GM19324 (cell line): ENCODE measurements at regions not wholly inside any gene's neighbourhood (a gene's known extent, or its start where the extent isn't known, plus 50 kb on each side); places are given as distances from the start of the nearest gene placed in this dataset.
"Not testable (repeated sequence)": the region's sequence is repeated elsewhere in the genome, so short reads cannot be mapped to it uniquely, and the experiment has no call there.

ENCODE experiments used
- ATAC-seq: cut with Tn5 transposase; IDR thresholded peaks from one replicate; pipeline ENCODE4 v1.9.1; 2021; ENCODE audit warnings: mild to moderate bottlenecking, moderate library complexity; ENCODE audit not compliant: unreplicated experiment, low FRiP score

GRCh38 chr4:66357316-66357715 lies 687.0 kb upstream of the EPHA5 start:
- ATAC-seq = no peak

GRCh38 chr4:66355328-66355727 lies 685.0 kb upstream of the EPHA5 start:
- no peak for ATAC-seq

GRCh38 chr4:66351761-66352160 lies 681.5 kb upstream of the EPHA5 start:
- ATAC-seq = no peak

GRCh38 chr4:66340286-66340893 lies 670.1 kb upstream of the EPHA5 start:
- ATAC-seq = no peak

GRCh38 chr4:66339007-66339406 lies 668.7 kb upstream of the EPHA5 start:
- no peak for ATAC-seq

- no peak for ATAC-seq
Observed at GRCh38 chr4:66331761-66332160, 661.5 kb upstream of the EPHA5 start.

GRCh38 chr4:66330125-66330524 lies 659.8 kb upstream of the EPHA5 start:
- ATAC-seq = no peak

GRCh38 chr4:66328803-66329574 lies 658.7 kb upstream of the EPHA5 start:
- ATAC-seq = no peak

GRCh38 chr4:66307641-66308438 lies 637.6 kb upstream of the EPHA5 start:
- no peak for ATAC-seq

- ATAC-seq = no peak
Observed at GRCh38 chr4:66300336-66300934, 630.1 kb upstream of the EPHA5 start.

- ATAC-seq = no peak
Observed at GRCh38 chr4:66298569-66298968, 628.3 kb upstream of the EPHA5 start.

- no peak for ATAC-seq
Observed at GRCh38 chr4:66297703-66298102, 627.4 kb upstream of the EPHA5 start.

GRCh38 chr4:66294638-66295037 lies 624.3 kb upstream of the EPHA5 start:
- ATAC-seq = no peak

GRCh38 chr4:66284991-66285451 lies 614.7 kb upstream of the EPHA5 start:
- ATAC-seq = no peak

- ATAC-seq = no peak
Observed at GRCh38 chr4:66279084-66279483, 608.8 kb upstream of the EPHA5 start.

GRCh38 chr4:66275411-66276038 lies 605.2 kb upstream of the EPHA5 start:
- no peak for ATAC-seq

GRCh38 chr4:66273110-66273509 lies 602.8 kb upstream of the EPHA5 start:
- no peak for ATAC-seq

- ATAC-seq = not testable (repeated sequence)
Observed at GRCh38 chr4:66270356-66270755, 600.1 kb upstream of the EPHA5 start.

- ATAC-seq = not testable (repeated sequence)
Observed at GRCh38 chr4:66266554-66266953, 596.3 kb upstream of the EPHA5 start.

- no peak for ATAC-seq
Observed at GRCh38 chr4:66266035-66266434, 595.7 kb upstream of the EPHA5 start.
